ENCODE measurements at regions not wholly inside any gene's neighbourhood (a gene's known extent, or its start where the extent isn't known, plus 50 kb on each side); places are given as distances from the start of the nearest gene placed in this dataset.

GRCh38 chr20:4555188-4555890, 130.9 kb upstream of the PRNP start:
- no peak for ATAC-seq
- H3K27me3 ChIP-seq, result no peaks in the 10 kb centered on the region
- TF ChIP-seq POLR2A (IDR thresholded peaks at IDR 0.05) (no peak), CTCF (IDR thresholded peaks at IDR 0.05 in 4 of 5, conservative IDR thresholded peaks at IDR 0.05 in 1 of 5) (no peak)
- intact Hi-C loops (cut with DNase I; ENCODE audit: low total_unique reads), result no loop called here
- no peaks in the 10 kb centered on the region for H3K36me3 ChIP-seq
- no peak overlapping the region for H3K27ac ChIP-seq
- H3K4me1 ChIP-seq, result no peaks in the 10 kb centered on the region
- H3K4me3 ChIP-seq, result no peak overlapping the region
- no peak for DNase-seq
- peaks cover 0 to 5% (median 0%) of the 10 kb centered on the region in 3 donors for H3K9me3 ChIP-seq
- in situ Hi-C loops (cut with MboI; ENCODE audit: low sequenced_read_pairs in 4 of 4), result no loop called here

- in situ Hi-C loops (cut with MboI; ENCODE audit: low sequenced_read_pairs in 4 of 4), result no loop called here
- intact Hi-C loops (cut with DNase I; ENCODE audit: low total_unique reads), result no loop called here
- H3K27ac ChIP-seq, result no peak overlapping the region
These were observed 131.9 kb upstream of the PRNP start for GRCh38 chr20:4554346-4554745.

GRCh38 chr20:4552075-4552640, 134.1 kb upstream of the PRNP start:
- DNase-seq (no peak), ATAC-seq (no peak)
- Histone ChIP-seq H3K9me3 (no peaks in the 10 kb centered on the region), H3K27me3 (no peaks in the 10 kb centered on the region), H3K4me1 (no peaks in the 10 kb centered on the region), H3K4me3 (no peak overlapping the region), H3K36me3 (no peaks in the 10 kb centered on the region), H3K27ac (no peak overlapping the region)
- TF ChIP-seq POLR2A (IDR thresholded peaks at IDR 0.05) (no peak), CTCF (IDR thresholded peaks at IDR 0.05 in 4 of 5, conservative IDR thresholded peaks at IDR 0.05 in 1 of 5) (no peak)
- in situ Hi-C loops (cut with MboI; ENCODE audit: low sequenced_read_pairs in 4 of 4), result no loop called here
- intact Hi-C loops (cut with DNase I; ENCODE audit: low total_unique reads), result no loop called here

More at GRCh38 chr20:4554346-4554745, 131.9 kb upstream of the PRNP start:
- ATAC-seq (no peak), DNase-seq (no peak)
- TF ChIP-seq CTCF (IDR thresholded peaks at IDR 0.05 in 4 of 5, conservative IDR thresholded peaks at IDR 0.05 in 1 of 5), result no peak
- no peak for TF ChIP-seq POLR2A (IDR thresholded peaks at IDR 0.05)
- Histone ChIP-seq H3K36me3 (no peaks in the 10 kb centered on the region), H3K4me1 (no peaks in the 10 kb centered on the region), H3K9me3 (peaks cover 0 to 2% (median 0%) of the 10 kb centered on the region in 3 donors), H3K27me3 (no peaks in the 10 kb centered on the region), H3K4me3 (no peak overlapping the region)

GRCh38 chr20:4550740-4551139, 135.5 kb upstream of the PRNP start:
- in situ Hi-C loops (cut with MboI; ENCODE audit: low sequenced_read_pairs in 4 of 4), result no loop called here
- H3K36me3 ChIP-seq, result no peaks in the 10 kb centered on the region
- no peak for ATAC-seq
- no peaks in the 10 kb centered on the region for H3K27me3 ChIP-seq
- no peak for DNase-seq
- no peak overlapping the region for H3K27ac ChIP-seq
- TF ChIP-seq POLR2A (IDR thresholded peaks at IDR 0.05) (no peak), CTCF (IDR thresholded peaks at IDR 0.05 in 4 of 5, conservative IDR thresholded peaks at IDR 0.05 in 1 of 5) (no peak)
- no peaks in the 10 kb centered on the region for H3K9me3 ChIP-seq
- H3K4me3 ChIP-seq, result no peak overlapping the region
- no peaks in the 10 kb centered on the region for H3K4me1 ChIP-seq
- intact Hi-C loops (cut with DNase I; ENCODE audit: low total_unique reads), result no loop called here

All from gastrocnemius medialis (tissue), 4 donors.